ENCODE measurements at regions not wholly inside any gene's neighbourhood (a gene's known extent, or its start where the extent isn't known, plus 50 kb on each side); places are given as distances from the start of the nearest gene placed in this dataset.

DNA sequence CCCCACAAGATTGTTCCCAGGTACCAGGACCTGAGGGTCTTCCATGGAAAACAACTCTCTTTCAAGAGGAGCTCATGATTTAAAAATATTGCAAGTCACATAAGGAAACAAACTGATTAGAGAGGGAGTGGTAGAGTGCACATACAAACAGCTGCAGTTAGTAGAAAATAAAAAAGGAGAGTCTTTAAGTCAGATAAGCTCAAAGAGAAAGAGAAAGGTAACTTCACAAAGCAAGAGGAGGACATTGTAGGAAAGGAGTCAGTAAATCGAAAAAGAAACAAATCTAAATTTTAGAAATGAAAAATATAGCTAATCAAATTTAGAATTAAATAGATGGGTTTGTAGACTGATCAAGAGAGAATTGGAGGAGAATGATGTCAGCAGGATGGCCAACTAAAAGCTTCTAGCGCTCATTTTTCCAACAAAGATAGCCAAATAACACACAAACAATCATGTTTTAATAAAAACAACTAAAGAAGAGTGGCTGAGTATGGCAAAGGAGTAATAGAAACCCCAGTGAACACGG lies 86.1 kb upstream of the CD53 start:
- peak overlapping the region; percentile 61 for H3K4me2 ChIP-seq (ENCODE audit: low read length)
- no peaks in the 10 kb centered on the region for H3K9me2 ChIP-seq (ENCODE audit: low read depth, low read length)
- peaks cover 39% of the 10 kb centered on the region for H3K4me1 ChIP-seq (ENCODE audit: insufficient read depth, low read length, severe bottlenecking)
- H3K27ac ChIP-seq (ENCODE audit: low read depth, low read length, poor library complexity, severe bottlenecking) = peak overlapping the region; percentile 97
- TF ChIP-seq CTCF (IDR thresholded peaks at IDR 0.05; ENCODE audit: low read length) = no peak
- TF ChIP-seq EZH2 (IDR thresholded peaks at IDR 0.05; ENCODE audit: borderline replicate concordance, low read length) = no peak
- peak overlapping the region; percentile 36 for H3K4me3 ChIP-seq (ENCODE audit: low read depth, low read length, poor library complexity, severe bottlenecking)
- no peaks in the 10 kb centered on the region for H3K79me2 ChIP-seq (ENCODE audit: insufficient read depth, low read length)
- H3F3A ChIP-seq (ENCODE audit: insufficient read depth, low read length) = no peaks in the 10 kb centered on the region
- H3K27me3 ChIP-seq (ENCODE audit: insufficient read depth, low read length) = no peaks in the 10 kb centered on the region
- H3K9me3 ChIP-seq (ENCODE audit: low read length) = peaks cover 9% of the 10 kb centered on the region; the same call in 1 of the 2 replicates
- no peak overlapping the region for H2AFZ ChIP-seq (ENCODE audit: low read length)
- no peaks in the 10 kb centered on the region for H4K20me1 ChIP-seq (ENCODE audit: insufficient read depth, low read length)
- peak overlapping the region; percentile 63 for H3K9ac ChIP-seq (ENCODE audit: low read length)
- peaks cover 6% of the 10 kb centered on the region for H3K36me3 ChIP-seq (ENCODE audit: insufficient read depth, low read length)

DNA sequence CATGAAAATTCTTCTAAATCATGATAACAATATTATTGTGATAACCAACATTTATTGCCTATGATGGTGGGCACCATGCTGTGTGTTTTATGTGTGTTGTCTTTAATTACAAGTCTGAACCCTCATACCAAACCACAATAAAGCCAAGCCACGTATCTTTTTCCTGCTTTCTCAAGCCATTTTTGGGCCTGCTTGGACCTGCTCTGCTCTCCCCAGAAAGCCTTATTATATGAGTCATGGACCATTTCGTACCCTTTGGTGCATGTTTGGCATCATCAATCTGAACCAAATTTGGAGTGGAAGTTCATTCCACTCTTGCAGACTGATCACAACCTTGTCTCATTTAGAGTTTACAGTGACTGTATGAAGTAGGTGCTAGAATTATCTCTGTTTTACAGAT lies 87.3 kb upstream of the CD53 start:
- Histone ChIP-seq H3K9ac (ENCODE audit: low read length) (peak overlapping the region; percentile 63; the same call in 1 of the 2 replicates), H3K4me3 (ENCODE audit: low read depth, low read length, poor library complexity, severe bottlenecking) (no peak overlapping the region), H4K20me1 (ENCODE audit: insufficient read depth, low read length) (no peaks in the 10 kb centered on the region), H3F3A (ENCODE audit: insufficient read depth, low read length) (no peaks in the 10 kb centered on the region), H3K4me2 (ENCODE audit: low read length) (peak overlapping the region; percentile 61; the same call in 1 of the 2 replicates), H2AFZ (ENCODE audit: low read length) (peak overlapping the region; percentile 72), H3K27ac (ENCODE audit: low read depth, low read length, poor library complexity, severe bottlenecking) (peak overlapping the region; percentile 97), H3K36me3 (ENCODE audit: insufficient read depth, low read length) (peaks cover 6% of the 10 kb centered on the region), H3K79me2 (ENCODE audit: insufficient read depth, low read length) (no peaks in the 10 kb centered on the region), H3K9me2 (ENCODE audit: low read depth, low read length) (no peaks in the 10 kb centered on the region), H3K4me1 (ENCODE audit: insufficient read depth, low read length, severe bottlenecking) (peaks cover 46% of the 10 kb centered on the region), H3K27me3 (ENCODE audit: insufficient read depth, low read length) (no peaks in the 10 kb centered on the region), H3K9me3 (ENCODE audit: low read length) (peaks cover 9% of the 10 kb centered on the region; the same call in 1 of the 2 replicates)
- no peak for TF ChIP-seq CTCF (IDR thresholded peaks at IDR 0.05; ENCODE audit: low read length)
- TF ChIP-seq EZH2 (IDR thresholded peaks at IDR 0.05; ENCODE audit: borderline replicate concordance, low read length) = no peak

DNA sequence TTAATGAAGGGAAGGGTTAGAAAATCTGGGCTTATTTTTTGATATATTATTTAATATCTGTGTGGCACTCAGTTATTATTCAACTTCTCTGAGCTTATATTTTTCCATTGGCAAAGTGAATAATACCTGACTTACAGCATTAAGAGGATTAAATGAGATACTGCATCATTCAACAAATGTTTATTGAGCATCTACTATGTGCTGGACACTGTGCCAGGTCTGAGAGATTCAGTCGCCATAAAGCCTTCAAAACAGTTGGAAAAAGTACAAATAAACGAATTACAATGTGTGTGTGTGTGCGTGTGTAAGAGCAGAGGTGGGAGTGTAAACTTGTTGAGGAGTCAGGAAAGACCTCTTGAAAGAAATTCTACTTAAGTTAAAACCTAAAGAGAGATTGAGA lies 87.9 kb upstream of the CD53 start:
- H3K4me2 ChIP-seq (ENCODE audit: low read length) = no peak overlapping the region
- H3K27ac ChIP-seq (ENCODE audit: low read depth, low read length, poor library complexity, severe bottlenecking) = peak overlapping the region; percentile 97
- no peaks in the 10 kb centered on the region for H3F3A ChIP-seq (ENCODE audit: insufficient read depth, low read length)
- no peaks in the 10 kb centered on the region for H3K9me2 ChIP-seq (ENCODE audit: low read depth, low read length)
- TF ChIP-seq EZH2 (IDR thresholded peaks at IDR 0.05; ENCODE audit: borderline replicate concordance, low read length) = no peak
- TF ChIP-seq CTCF (IDR thresholded peaks at IDR 0.05; ENCODE audit: low read length) = no peak
- peaks cover 6% of the 10 kb centered on the region for H3K36me3 ChIP-seq (ENCODE audit: insufficient read depth, low read length)
- H3K79me2 ChIP-seq (ENCODE audit: insufficient read depth, low read length) = no peaks in the 10 kb centered on the region
- no peak overlapping the region for H3K4me3 ChIP-seq (ENCODE audit: low read depth, low read length, poor library complexity, severe bottlenecking)
- H4K20me1 ChIP-seq (ENCODE audit: insufficient read depth, low read length) = no peaks in the 10 kb centered on the region
- peaks cover 49% of the 10 kb centered on the region for H3K4me1 ChIP-seq (ENCODE audit: insufficient read depth, low read length, severe bottlenecking)
- H2AFZ ChIP-seq (ENCODE audit: low read length) = no peak overlapping the region
- no peaks in the 10 kb centered on the region for H3K27me3 ChIP-seq (ENCODE audit: insufficient read depth, low read length)
- H3K9ac ChIP-seq (ENCODE audit: low read length) = no peak overlapping the region
- peaks cover 9% of the 10 kb centered on the region; the same call in 1 of the 2 replicates for H3K9me3 ChIP-seq (ENCODE audit: low read length)
